ENCODE measurements at regions not wholly inside any gene's neighbourhood (a gene's known extent, or its start where the extent isn't known, plus 50 kb on each side); places are given as distances from the start of the nearest gene placed in this dataset.

- H3K4me1 ChIP-seq (ENCODE audit: control insufficient read depth, insufficient read depth, low read length) = no peaks in the 10 kb centered on the region
- TF ChIP-seq ZNF398 (tag by site-specific recombination; IDR thresholded peaks at IDR 0.05) = no peak
- no peak for TF ChIP-seq ELK4 (IDR thresholded peaks at IDR 0.05; ENCODE audit: borderline replicate concordance, low read depth, low read length)
- no peak for TF ChIP-seq PRDM2 (tag by site-specific recombination; IDR thresholded peaks at IDR 0.05; ENCODE audit: borderline replicate concordance)
- TF ChIP-seq MYNN (tag by site-specific recombination; IDR thresholded peaks at IDR 0.05; ENCODE audit: borderline replicate concordance) = no peak
- TF ChIP-seq ZNF292 (tag by site-specific recombination; IDR thresholded peaks at IDR 0.05; ENCODE audit: borderline replicate concordance, low read depth) = no peak
- no peak for TF ChIP-seq ZFP37 (tag by site-specific recombination; IDR thresholded peaks at IDR 0.05)
- TF ChIP-seq ZNF391 (tag by site-specific recombination; IDR thresholded peaks at IDR 0.05; ENCODE audit: borderline replicate concordance, low read depth) = no peak
- no peak for TF ChIP-seq ZNF548 (tag by site-specific recombination; IDR thresholded peaks at IDR 0.05)
- TF ChIP-seq ZNF707 (tag by site-specific recombination; IDR thresholded peaks at IDR 0.05) = no peak
- TF ChIP-seq ZNF175 (tag by site-specific recombination; IDR thresholded peaks at IDR 0.05) = no peak
- TF ChIP-seq KLF7 (tag by site-specific recombination; IDR thresholded peaks at IDR 0.05; ENCODE audit: borderline replicate concordance) = no peak
- no peak for TF ChIP-seq HOXA7 (CRISPR knock-in tag; IDR thresholded peaks at IDR 0.05; ENCODE audit: borderline replicate concordance)
- TF ChIP-seq TSHZ1 (tag by site-specific recombination; IDR thresholded peaks at IDR 0.05; ENCODE audit: borderline replicate concordance) = no peak
- TF ChIP-seq ZNF571 (tag by site-specific recombination; IDR thresholded peaks at IDR 0.05) = no peak
- TF ChIP-seq WT1 (tag by site-specific recombination; IDR thresholded peaks at IDR 0.05) = no peak
- no peak for TF ChIP-seq ZNF18 (tag by site-specific recombination; IDR thresholded peaks at IDR 0.05)
- TF ChIP-seq ZSCAN18 (tag by site-specific recombination; IDR thresholded peaks at IDR 0.05) = no peak
- no peak for TF ChIP-seq ZBTB1 (tag by site-specific recombination; IDR thresholded peaks at IDR 0.05)
- TF ChIP-seq ZNF624 (tag by site-specific recombination; IDR thresholded peaks at IDR 0.05) = no peak
- ChIA-PET POLR2A (no interaction called here), CTCF (no interaction called here)
- no peaks in the 10 kb centered on the region for H3K9me3 ChIP-seq (ENCODE audit: control insufficient read depth, insufficient read depth, low read depth, low read length)
- no peak overlapping the region for H3K27ac ChIP-seq (ENCODE audit: extremely low read depth, low read depth, low read length)
- no peaks in the 10 kb centered on the region for H3K36me3 ChIP-seq (ENCODE audit: control insufficient read depth in 2 of 2, insufficient read depth in 1 of 2, low read length in 2 of 2)
- no peak overlapping the region for H3K4me3 ChIP-seq (ENCODE audit: low read depth, low read length)
Measured at GRCh38 chr9:103904242-103904641, 189.9 kb upstream of the SMC2 start.
